OCI-LY1 (cell line): ENCODE measurements at regions not wholly inside any gene's neighbourhood (a gene's known extent, or its start where the extent isn't known, plus 50 kb on each side); places are given as distances from the start of the nearest gene placed in this dataset.

ENCODE experiments used
- H2AFZ ChIP-seq: fragments of 200-600 bp; sonication (generic), shearing (Covaris generic); 2 replicates; pipeline ENCODE4 v1.6.0; 2014; ENCODE audit warnings: antibody characterized with exemption, mild to moderate bottlenecking, low read length
- H3F3A ChIP-seq: fragments of 200-600 bp; sonication (generic), shearing (Covaris generic); 2 replicates; pipeline ENCODE4 v1.6.0; 2014; ENCODE audit warnings: mild to moderate bottlenecking, antibody characterized with exemption, low read length, moderate library complexity; ENCODE audit not compliant: insufficient read depth
- H3K27ac ChIP-seq: fragments of 200-600 bp; sonication (generic); 2 replicates; pipeline ENCODE4 v1.5.1; 2014; ENCODE audit warnings: low read length, mixed run types, mild to moderate bottlenecking, low read depth; ENCODE audit not compliant: poor library complexity, severe bottlenecking
- H3K27me3 ChIP-seq: fragments of 200-600 bp; sonication (generic); 2 replicates; pipeline ENCODE4 v1.6.0; 2014; ENCODE audit warnings: antibody characterized with exemption, mild to moderate bottlenecking, low read length, moderate library complexity; ENCODE audit not compliant: insufficient read depth
- H3K36me3 ChIP-seq: fragments of 200-600 bp; sonication (generic); 2 replicates; pipeline ENCODE4 v1.6.1; 2014; ENCODE audit warnings: mild to moderate bottlenecking, antibody characterized with exemption, low read length, moderate library complexity, mixed read lengths; ENCODE audit not compliant: insufficient read depth
- H3K4me1 ChIP-seq: fragments of 200-600 bp; sonication (generic); 2 replicates; pipeline ENCODE4 v1.5.1; 2014; ENCODE audit warnings: mild to moderate bottlenecking, low read length, moderate library complexity; ENCODE audit not compliant: insufficient read depth, severe bottlenecking
- H3K4me2 ChIP-seq: fragments of 200-600 bp; sonication (generic), shearing (Covaris generic); 2 replicates; pipeline ENCODE4 v1.6.1; 2014; ENCODE audit warnings: low read length
- H3K4me3 ChIP-seq: fragments of 200-600 bp; sonication (generic); 2 replicates; pipeline ENCODE4 v1.5.1; 2014; ENCODE audit warnings: low read length, low read depth, mild to moderate bottlenecking, mixed read lengths; ENCODE audit not compliant: poor library complexity, severe bottlenecking
- H3K79me2 ChIP-seq: fragments of 200-600 bp; shearing (Covaris generic); 2 replicates; pipeline ENCODE4 v1.6.1; 2016; ENCODE audit warnings: mixed run types, low read length, mixed read lengths; ENCODE audit not compliant: insufficient read depth
- H3K9ac ChIP-seq: fragments of 200-600 bp; sonication (generic), shearing (Covaris generic); 2 replicates; pipeline ENCODE4 v1.6.1; 2014; ENCODE audit warnings: mild to moderate bottlenecking, low read length, mixed read lengths
- H3K9me2 ChIP-seq: fragments of 200-600 bp; sonication (generic), shearing (Covaris generic); 2 replicates; pipeline ENCODE4 v1.6.1; 2014; ENCODE audit warnings: low read depth, mild to moderate bottlenecking, low read length, mixed read lengths
- H3K9me3 ChIP-seq: fragments of 200-600 bp; shearing (Covaris generic); 2 replicates; pipeline ENCODE4 v1.6.1; 2014; ENCODE audit warnings: low read length, mixed read lengths
- H4K20me1 ChIP-seq: fragments of 200-600 bp; sonication (generic), shearing (Covaris generic); 2 replicates; pipeline ENCODE4 v1.6.0; 2016; ENCODE audit warnings: mild to moderate bottlenecking, low read length; ENCODE audit not compliant: insufficient read depth
- EZH2 ChIP-seq: fragments of 200-600 bp; sonication (generic), shearing (Covaris generic); IDR thresholded peaks from 2 replicates; pipeline ENCODE4 v1.8.0; 2017; ENCODE audit warnings: borderline replicate concordance, mixed run types, mild to moderate bottlenecking, antibody characterized with exemption, low read length, moderate library complexity, mixed read lengths
- TF ChIP-seq, protein P1 (sequence below): fragments of 200-600 bp; sonication (generic), shearing (Covaris generic); IDR thresholded peaks from 2 replicates; pipeline ENCODE4 v1.5.1; 2017; ENCODE audit warnings: mild to moderate bottlenecking, antibody characterized with exemption, low read length, moderate library complexity, mixed read lengths

DNA sequence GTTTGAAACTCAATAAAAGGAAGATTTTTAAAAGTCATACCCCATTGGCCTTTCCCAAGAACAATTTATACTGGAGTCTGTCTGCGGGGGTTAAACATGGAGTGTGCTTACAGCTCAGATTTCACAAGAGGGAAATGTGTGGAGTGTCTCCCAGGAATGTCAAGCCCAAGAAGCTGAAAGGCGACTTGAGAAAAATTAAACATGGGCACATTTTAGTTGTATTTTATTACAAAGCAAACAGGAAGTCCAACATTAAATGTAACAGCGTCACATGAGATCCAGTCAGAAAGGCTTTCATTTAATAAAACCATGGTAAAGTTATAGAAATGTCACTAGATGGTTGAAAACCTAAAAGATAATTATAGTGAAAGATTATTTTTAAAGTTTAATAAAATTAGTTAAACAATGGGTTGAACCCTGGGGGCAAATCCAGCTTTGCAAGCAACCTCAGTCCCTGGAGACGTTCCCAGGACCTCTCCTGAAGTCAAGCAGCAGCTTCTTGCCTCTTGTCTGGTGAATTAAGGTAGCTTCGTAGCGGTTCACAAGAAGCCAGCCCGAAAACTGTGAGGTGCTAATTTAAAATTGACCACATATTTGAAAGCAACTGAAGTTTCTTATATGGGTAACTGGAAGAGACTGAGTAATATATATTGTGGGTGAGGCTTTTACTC, 168.4 kb upstream of the EDNRA start:
- Histone ChIP-seq H3K9me3 (no peaks in the 10 kb centered on the region), H2AFZ (no peak overlapping the region), H3K27me3 (no peaks in the 10 kb centered on the region), H3K9me2 (no peaks in the 10 kb centered on the region), H4K20me1 (no peaks in the 10 kb centered on the region), H3K27ac (no peak overlapping the region), H3K4me1 (no peaks in the 10 kb centered on the region), H3K4me3 (no peak overlapping the region), H3K9ac (no peak overlapping the region), H3K79me2 (no peaks in the 10 kb centered on the region), H3F3A (no peaks in the 10 kb centered on the region), H3K36me3 (no peaks in the 10 kb centered on the region), H3K4me2 (no peak overlapping the region)
- no peak for TF ChIP-seq EZH2
- TF ChIP-seq, protein P1, sequence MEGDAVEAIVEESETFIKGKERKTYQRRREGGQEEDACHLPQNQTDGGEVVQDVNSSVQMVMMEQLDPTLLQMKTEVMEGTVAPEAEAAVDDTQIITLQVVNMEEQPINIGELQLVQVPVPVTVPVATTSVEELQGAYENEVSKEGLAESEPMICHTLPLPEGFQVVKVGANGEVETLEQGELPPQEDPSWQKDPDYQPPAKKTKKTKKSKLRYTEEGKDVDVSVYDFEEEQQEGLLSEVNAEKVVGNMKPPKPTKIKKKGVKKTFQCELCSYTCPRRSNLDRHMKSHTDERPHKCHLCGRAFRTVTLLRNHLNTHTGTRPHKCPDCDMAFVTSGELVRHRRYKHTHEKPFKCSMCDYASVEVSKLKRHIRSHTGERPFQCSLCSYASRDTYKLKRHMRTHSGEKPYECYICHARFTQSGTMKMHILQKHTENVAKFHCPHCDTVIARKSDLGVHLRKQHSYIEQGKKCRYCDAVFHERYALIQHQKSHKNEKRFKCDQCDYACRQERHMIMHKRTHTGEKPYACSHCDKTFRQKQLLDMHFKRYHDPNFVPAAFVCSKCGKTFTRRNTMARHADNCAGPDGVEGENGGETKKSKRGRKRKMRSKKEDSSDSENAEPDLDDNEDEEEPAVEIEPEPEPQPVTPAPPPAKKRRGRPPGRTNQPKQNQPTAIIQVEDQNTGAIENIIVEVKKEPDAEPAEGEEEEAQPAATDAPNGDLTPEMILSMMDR = no peak

DNA sequence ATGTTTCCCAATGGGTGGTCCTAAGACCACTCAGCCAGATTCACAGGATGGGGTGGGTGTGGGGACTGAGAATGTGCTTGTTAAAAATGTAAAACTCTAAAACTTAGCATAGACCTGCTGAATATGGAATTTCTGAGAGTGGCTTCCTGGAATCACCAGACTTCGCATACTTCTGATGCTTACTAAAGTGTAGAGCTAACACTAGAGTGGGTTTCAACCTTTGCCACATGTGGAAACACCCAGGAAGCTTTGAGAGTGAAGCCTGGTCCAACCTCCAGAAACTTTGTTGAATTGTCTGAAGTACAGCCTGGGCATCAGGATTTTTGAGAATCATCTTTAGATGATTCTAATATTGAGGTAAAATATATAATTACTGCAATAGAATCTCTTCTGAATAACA, 167.8 kb upstream of the EDNRA start:
- no peak overlapping the region for H3K9ac ChIP-seq
- H3K4me3 ChIP-seq = no peak overlapping the region
- H2AFZ ChIP-seq = no peak overlapping the region
- no peaks in the 10 kb centered on the region for H3K36me3 ChIP-seq
- no peaks in the 10 kb centered on the region for H3K79me2 ChIP-seq
- no peak overlapping the region for H3K4me2 ChIP-seq
- H3K9me2 ChIP-seq = no peaks in the 10 kb centered on the region
- H3K27ac ChIP-seq = no peak overlapping the region
- H3K27me3 ChIP-seq = no peaks in the 10 kb centered on the region
- H3K4me1 ChIP-seq = no peaks in the 10 kb centered on the region
- H3K9me3 ChIP-seq = no peaks in the 10 kb centered on the region
- H4K20me1 ChIP-seq = no peaks in the 10 kb centered on the region
- TF ChIP-seq, protein P1 = no peak
- no peak for TF ChIP-seq EZH2
- H3F3A ChIP-seq = no peaks in the 10 kb centered on the region

DNA sequence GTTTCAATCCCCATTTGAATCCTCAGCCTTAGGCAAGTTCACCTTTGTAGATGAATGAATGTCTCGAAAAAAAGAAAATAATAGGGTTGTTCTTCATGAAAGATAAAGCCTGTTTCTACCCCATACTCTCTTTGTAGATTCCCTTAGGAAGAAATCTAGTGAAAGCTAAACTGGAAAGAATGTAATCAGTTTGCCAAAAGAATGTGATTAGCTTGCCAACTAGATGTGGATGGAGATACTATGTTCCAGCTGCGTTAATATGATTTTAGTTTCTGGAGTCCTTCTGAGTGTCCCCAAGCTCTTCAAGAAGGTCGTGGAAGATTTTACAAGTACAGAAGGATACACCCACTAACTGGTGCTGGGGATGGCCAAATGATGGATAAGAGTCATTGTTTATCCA, 162.3 kb upstream of the EDNRA start:
- H3K9me2 ChIP-seq = no peaks in the 10 kb centered on the region
- H3F3A ChIP-seq = no peaks in the 10 kb centered on the region
- H3K36me3 ChIP-seq = no peaks in the 10 kb centered on the region
- no peaks in the 10 kb centered on the region for H4K20me1 ChIP-seq
- H3K79me2 ChIP-seq = no peaks in the 10 kb centered on the region
- no peak overlapping the region for H2AFZ ChIP-seq
- H3K27ac ChIP-seq = no peak overlapping the region
- no peak overlapping the region for H3K9ac ChIP-seq
- no peak overlapping the region for H3K4me2 ChIP-seq
- H3K4me1 ChIP-seq = no peaks in the 10 kb centered on the region
- no peak overlapping the region for H3K4me3 ChIP-seq
- no peaks in the 10 kb centered on the region for H3K9me3 ChIP-seq
- TF ChIP-seq, protein P1 = no peak
- TF ChIP-seq EZH2 = no peak
- H3K27me3 ChIP-seq = no peaks in the 10 kb centered on the region
